H1 (cell line): ENCODE measurements at regions not wholly inside any gene's neighbourhood (a gene's known extent, or its start where the extent isn't known, plus 50 kb on each side); places are given as distances from the start of the nearest gene placed in this dataset.

Experiments
- CTCF ChIA-PET: fragments of 300-600 bp; sonication (Branson Sonifier 250); formaldehyde crosslinking; loops from one replicate; lab custom pipeline; 2021; ENCODE audit not compliant: partially characterized antibody; lab: Charles Lee
- POLR2A ChIA-PET: fragments of 300-600 bp; sonication (Branson Sonifier 250); formaldehyde crosslinking; loops from one replicate; lab custom pipeline; 2021; ENCODE audit warnings: inconsistent platforms; ENCODE audit not compliant: partially characterized antibody; lab: Charles Lee
- DNase-seq, 2 experiments: peaks; one replicate each; pipeline versions ENCODE4 v3.0.0 to v3.0.0-alpha.2; 2010 to 2022; ENCODE audit warnings: low spot score in 2 of 2, low read depth in 1 of 2, mixed read lengths in 1 of 2
- FAIRE-seq: peaks from 2 replicates; lab custom pipeline; 2011; peaks lifted over from hg19 to GRCh38; lab: Jason Lieb, UNC
- H2AFZ ChIP-seq: 2 replicates; pipeline ENCODE4 v1.8.1; 2012; ENCODE audit warnings: low read length, inconsistent platforms
- H2AK5ac ChIP-seq: 2 replicates; pipeline ENCODE4 v1.6.1; 2013; ENCODE audit warnings: low read depth, low read length
- H2BK120ac ChIP-seq: replicated peaks from 2 replicates; pipeline ENCODE3; 2013; ENCODE audit warnings: low read depth, low read length, inconsistent platforms
- H2BK12ac ChIP-seq: 2 replicates; pipeline ENCODE4 v1.6.1; 2013; ENCODE audit warnings: low read depth, low read length
- H2BK15ac ChIP-seq: 2 replicates; pipeline ENCODE4 v1.6.1; 2013; ENCODE audit warnings: low read length
- H2BK20ac ChIP-seq: 2 replicates; pipeline ENCODE4 v1.6.1; 2013; ENCODE audit warnings: low read length
- H2BK5ac ChIP-seq: 2 replicates; pipeline ENCODE4 v1.6.1; 2013; ENCODE audit warnings: low read depth, low read length
- H3K14ac ChIP-seq: 2 replicates; pipeline ENCODE4 v1.6.1; 2013; ENCODE audit warnings: inconsistent platforms; ENCODE audit not compliant: insufficient read length
- H3K18ac ChIP-seq: 2 replicates; pipeline ENCODE4 v1.6.1; 2013; ENCODE audit warnings: low read length; ENCODE audit errors: extremely low read depth
- H3K23ac ChIP-seq: 2 replicates; pipeline ENCODE4 v1.6.1; 2013; ENCODE audit warnings: inconsistent platforms; ENCODE audit not compliant: insufficient read length
- H3K23me2 ChIP-seq: 2 replicates; pipeline ENCODE4 v1.6.1; 2013; ENCODE audit warnings: low read depth, low read length
- H3K27ac ChIP-seq: 2 replicates; pipeline ENCODE4 v1.6.1; 2011; ENCODE audit warnings: low read depth, low read length, inconsistent platforms
- H3K27me3 ChIP-seq, 4 experiments: replicated peaks in 1 of 4; 1 replicate in 1 of 4; 2 replicates in 3 of 4; pipeline versions ENCODE4 v1.6.1 to v1.8.1; 2011 to 2013; ENCODE audit warnings: low read length in 3 of 4, mild to moderate bottlenecking in 3 of 4, inconsistent platforms in 2 of 4, mixed read lengths in 2 of 4, moderate library complexity in 1 of 4; ENCODE audit not compliant: control insufficient read depth in 3 of 4, insufficient read depth in 3 of 4; ENCODE audit errors: extremely low read depth in 1 of 4
- H3K36me3 ChIP-seq, 4 experiments: 2 replicates each; pipeline versions ENCODE4 v1.6.1 to v1.8.1; 2011 to 2013; ENCODE audit warnings: mild to moderate bottlenecking in 4 of 4, low read length in 3 of 4, moderate library complexity in 2 of 4, control low read depth in 1 of 4, inconsistent platforms in 1 of 4; ENCODE audit not compliant: insufficient read depth in 4 of 4, control insufficient read depth in 2 of 4
- H3K4ac ChIP-seq: replicated peaks from 2 replicates; pipeline ENCODE3; 2013; ENCODE audit warnings: low read length, low read depth, mixed read lengths, inconsistent platforms; ENCODE audit not compliant: insufficient read length
- H3K4me1 ChIP-seq, 4 experiments: replicated peaks in 1 of 4; 1 replicate in 1 of 4; 2 replicates in 3 of 4; pipeline versions ENCODE4 v1.6.1 to v1.8.1; 2011 to 2013; ENCODE audit warnings: low read length in 3 of 4, inconsistent platforms in 2 of 4, mixed read lengths in 1 of 4; ENCODE audit not compliant: insufficient read depth in 4 of 4, control insufficient read depth in 3 of 4
- H3K4me2 ChIP-seq, 2 experiments: 2 replicates each; pipeline versions ENCODE4 v1.6.1 to v1.8.1; 2011 to 2013; ENCODE audit warnings: low read depth in 2 of 2, low read length in 2 of 2, control low read depth in 1 of 2, inconsistent platforms in 1 of 2, mild to moderate bottlenecking in 1 of 2; ENCODE audit not compliant: insufficient read depth in 1 of 2
- H3K4me3 ChIP-seq, 4 experiments: fragments of 200-600, 300-600 bp in 1 of 4; sonication (generic), shearing (Covaris generic), sonication (Bioruptor Twin) in 1 of 4; 2 replicates each; pipeline versions ENCODE4 v1.5.1 to v1.8.1; 2011 to 2016; ENCODE audit warnings: low read length in 4 of 4, low read depth in 3 of 4, control low read depth in 2 of 4, inconsistent platforms in 2 of 4, mild to moderate bottlenecking in 2 of 4, mixed read lengths in 1 of 4, moderate library complexity in 1 of 4; ENCODE audit not compliant: insufficient read depth in 2 of 4; ENCODE audit errors: extremely low read depth in 1 of 4
- H3K56ac ChIP-seq: replicated peaks from 2 replicates; pipeline ENCODE3; 2013; ENCODE audit warnings: low read depth, mild to moderate bottlenecking, mixed read lengths, low read length, inconsistent platforms; ENCODE audit not compliant: insufficient read length
- H3K79me1 ChIP-seq: 2 replicates; pipeline ENCODE4 v1.6.1; 2013; ENCODE audit warnings: low read depth, low read length, control low read depth
- H3K79me2 ChIP-seq, 2 experiments: 2 replicates each; pipeline versions ENCODE4 v1.6.1 to v1.8.1; 2012 to 2013; ENCODE audit warnings: low read length in 2 of 2, mild to moderate bottlenecking in 2 of 2, inconsistent platforms in 1 of 2; ENCODE audit not compliant: insufficient read depth in 2 of 2, control insufficient read depth in 1 of 2
- H3K9ac ChIP-seq, 4 experiments: replicated peaks in 1 of 4; 1 replicate in 1 of 4; 2 replicates in 3 of 4; pipeline versions ENCODE4 v1.6.1 to v1.8.1; 2011 to 2013; ENCODE audit warnings: low read depth in 3 of 4, low read length in 3 of 4, control low read depth in 2 of 4, mild to moderate bottlenecking in 2 of 4, moderate library complexity in 2 of 4, inconsistent platforms in 1 of 4; ENCODE audit errors: extremely low read depth in 1 of 4
- H3K9me3 ChIP-seq, 2 experiments: 2 replicates each; pipeline versions ENCODE4 v1.6.1 to v1.8.1; 2012 to 2013; ENCODE audit warnings: mild to moderate bottlenecking in 2 of 2, moderate library complexity in 2 of 2, control low read depth in 1 of 2, inconsistent platforms in 1 of 2, low read depth in 1 of 2, low read length in 1 of 2, mixed read lengths in 1 of 2; ENCODE audit not compliant: insufficient read depth in 2 of 2
- H4K20me1 ChIP-seq, 2 experiments: replicated peaks in 1 of 2; 2 replicates each; pipeline versions ENCODE3 to v1.8.1; 2011 to 2013; ENCODE audit warnings: inconsistent platforms in 2 of 2, low read length in 2 of 2, mild to moderate bottlenecking in 1 of 2; ENCODE audit not compliant: insufficient read depth in 2 of 2, control insufficient read depth in 1 of 2
- H4K5ac ChIP-seq: 2 replicates; pipeline ENCODE4 v1.6.1; 2013; ENCODE audit warnings: low read length, low read depth, mixed read lengths, inconsistent platforms; ENCODE audit not compliant: insufficient read length
- H4K8ac ChIP-seq: 2 replicates; pipeline ENCODE4 v1.8.0; 2013; ENCODE audit warnings: mild to moderate bottlenecking, moderate library complexity, low read length, inconsistent platforms; ENCODE audit not compliant: insufficient read depth; ENCODE audit errors: extremely low read depth
- H4K91ac ChIP-seq: replicated peaks from 2 replicates; pipeline ENCODE3; 2013; ENCODE audit warnings: low read length, mixed read lengths, inconsistent platforms; ENCODE audit not compliant: insufficient read length
- BRCA1 ChIP-seq: IDR thresholded peaks from 2 replicates; pipeline ENCODE4 v1.6.1; 2012; ENCODE audit warnings: low read depth, low read length, improper control_type of control experiment
- E2F6 ChIP-seq: IDR thresholded peaks from 2 replicates; pipeline ENCODE4 v1.6.1; 2012; ENCODE audit warnings: inconsistent platforms
- POLR2AphosphoS5 ChIP-seq: IDR thresholded peaks from 2 replicates; pipeline ENCODE4 v1.6.1; 2011; ENCODE audit warnings: low read depth, low read length
- RNF2 ChIP-seq: fragments of 200-900, 300-1000 bp; sonication (generic); IDR thresholded peaks from 2 replicates; pipeline ENCODE4 v1.7.1; 2016; ENCODE audit warnings: borderline replicate concordance, low read depth, mild to moderate bottlenecking, antibody characterized with exemption, low read length; ENCODE audit not compliant: poor library complexity, severe bottlenecking; ENCODE audit errors: missing control alignments
- ZNF274 ChIP-seq: IDR thresholded peaks from 2 replicates; pipeline ENCODE4 v1.7.0; 2012; ENCODE audit warnings: low read length, borderline replicate concordance; ENCODE audit errors: extremely low read depth
- WGBS, 2 experiments: shearing (Covaris generic) in 1 of 2; methylation state at CpG; one replicate each; pipeline versions ENCODE4 v1.1.6 to v1.1.7; 2013 to 2015; ENCODE audit warnings: low lambda C conversion rate in 2 of 2, mixed read lengths in 2 of 2, inconsistent platforms in 1 of 2, low coverage in 1 of 2, missing lambda C conversion rate in 1 of 2; ENCODE audit not compliant: insufficient replicate concordance in 2 of 2, insufficient coverage in 1 of 2, insufficient read length in 1 of 2; ENCODE audit errors: extremely low coverage in 1 of 2, missing lambda C conversion rate in 1 of 2; 5-methylcytosine and 5-hydroxymethylcytosine counted together

- Histone ChIP-seq H2BK12ac (no peak overlapping the region), H3K79me2 (no peaks in the 10 kb centered on the region)
- TF ChIP-seq E2F6: no peak
- TF ChIP-seq POLR2AphosphoS5: no peak
- no peak for TF ChIP-seq ZNF274
- TF ChIP-seq BRCA1: no peak
- TF ChIP-seq RNF2: no peak
- TF ChIP-seq, all 59 proteins: peak for 0
- Histone ChIP-seq H3K79me1 (no peaks in the 10 kb centered on the region), H2BK5ac (no peak overlapping the region), H4K20me1 (no peaks in the 10 kb centered on the region), H2BK20ac (no peak overlapping the region), H3K4ac (no peak overlapping the region), H3K4me2 (no peak overlapping the region), H3K14ac (no peak overlapping the region), H3K27me3 (no peaks in the 10 kb centered on the region), H3K23me2 (no peaks in the 10 kb centered on the region), H2AK5ac (no peak overlapping the region), H3K23ac (no peak overlapping the region), H4K91ac (no peak overlapping the region), H3K4me1 (peaks cover 0 to 3% (median 1%) of the 10 kb centered on the region in 4 experiments; a peak in 2 of 7 replicates), H3K9ac (no peak overlapping the region), H4K8ac (no peak overlapping the region), H2BK15ac (no peak overlapping the region), H3K18ac (no peak overlapping the region), H3K4me3 (no peak overlapping the region), H3K9me3 (no peaks in the 10 kb centered on the region), H2BK120ac (no peak overlapping the region), H3K56ac (no peak overlapping the region), H4K5ac (no peak overlapping the region), H2AFZ (no peak overlapping the region), H3K36me3 (no peaks in the 10 kb centered on the region), H3K27ac (no peak overlapping the region)
- DNase-seq (no peak), FAIRE-seq (no peak)
- ChIA-PET CTCF (interaction anchor here (1.2 kb wide), 1 partner anchor 12 kb away, joined by 3 read pairs; no protein-coding TSS in a partner anchor), POLR2A (no interaction called here)
- WGBS, 2 experiments: 94% methylated on average over 1 of the region's 1 CpG; no CpG with 5 or more reads in 1 of the 2 experiments
These were observed 64.6 kb upstream of the TYRP1 start for GRCh38 chr9:12628546-12628945.
